Myocyte (in vitro differentiated cells): ENCODE measurements at regions not wholly inside any gene's neighbourhood (a gene's known extent, or its start where the extent isn't known, plus 50 kb on each side); places are given as distances from the start of the nearest gene placed in this dataset.

Source experiments
- DNase-seq: peaks from one replicate; pipeline ENCODE4 v3.0.0-alpha.2; 2012; ENCODE audit warnings: low read depth

GRCh38 chr12:78580296-78580695 is 284.3 kb upstream of the SYT1 start:
- no peak for DNase-seq

- DNase-seq, result no peak
Measured at GRCh38 chr12:78584695-78585094, 279.9 kb upstream of the SYT1 start.

GRCh38 chr12:78585132-78585531 is 279.4 kb upstream of the SYT1 start:
- no peak for DNase-seq

- no peak for DNase-seq
Measured at GRCh38 chr12:78586790-78587189, 277.8 kb upstream of the SYT1 start.

- DNase-seq, result no peak
Measured at GRCh38 chr12:78599366-78599765, 265.2 kb upstream of the SYT1 start.

GRCh38 chr12:78600541-78600940 is 264.0 kb upstream of the SYT1 start:
- DNase-seq, result no peak

GRCh38 chr12:78611504-78611903 is 253.1 kb upstream of the SYT1 start:
- DNase-seq, result no peak

- DNase-seq, result no peak
Measured at GRCh38 chr12:78612190-78612589, 252.4 kb upstream of the SYT1 start.

GRCh38 chr12:78617683-78618082 is 246.9 kb upstream of the SYT1 start:
- DNase-seq, result no peak

GRCh38 chr12:78622529-78623195 is 241.9 kb upstream of the SYT1 start:
- DNase-seq, result peak; percentile 58

- no peak for DNase-seq
Measured at GRCh38 chr12:78628491-78629100, 236.0 kb upstream of the SYT1 start.

- peak; percentile 54 for DNase-seq
Measured at GRCh38 chr12:78636231-78636855, 228.2 kb upstream of the SYT1 start.

GRCh38 chr12:78641837-78642423 is 222.6 kb upstream of the SYT1 start:
- no peak for DNase-seq

- DNase-seq, result no peak
Measured at GRCh38 chr12:78645956-78646355, 218.6 kb upstream of the SYT1 start.

- no peak for DNase-seq
Measured at GRCh38 chr12:78651755-78652154, 212.8 kb upstream of the SYT1 start.

- no peak for DNase-seq
Measured at GRCh38 chr12:78666584-78666983, 198.0 kb upstream of the SYT1 start.

GRCh38 chr12:78671295-78671694 is 193.3 kb upstream of the SYT1 start:
- no peak for DNase-seq

- no peak for DNase-seq
Measured at GRCh38 chr12:78672033-78672432, 192.5 kb upstream of the SYT1 start.

GRCh38 chr12:78674311-78675090 is 190.1 kb upstream of the SYT1 start:
- peak; percentile 51 for DNase-seq

- no peak for DNase-seq
Measured at GRCh38 chr12:78680596-78680995, 184.0 kb upstream of the SYT1 start.

- DNase-seq, result no peak
Measured at GRCh38 chr12:78683031-78683430, 181.5 kb upstream of the SYT1 start.

- no peak for DNase-seq
Measured at GRCh38 chr12:78683626-78684025, 180.9 kb upstream of the SYT1 start.
